Superior temporal gyrus (tissue), 1 donor: ENCODE measurements at regions not wholly inside any gene's neighbourhood (a gene's known extent, or its start where the extent isn't known, plus 50 kb on each side); places are given as distances from the start of the nearest gene placed in this dataset.
A peak's percentile ranks its signal among the peaks of the same experiment; 100 is the strongest.

ENCODE experiments used
- DNase-seq: peaks from one replicate; pipeline ENCODE4 v3.0.0-alpha.2; 2016; ENCODE audit errors: extremely low spot score

GRCh38 chr6:87851674-87852299 lies 149.8 kb upstream of the AKIRIN2 start:
- DNase-seq, result no peak

- no peak for DNase-seq
Measured at GRCh38 chr6:87848616-87849015, 146.6 kb upstream of the AKIRIN2 start.

GRCh38 chr6:87847830-87848210 lies 145.8 kb upstream of the AKIRIN2 start:
- no peak for DNase-seq

GRCh38 chr6:87847135-87847829 lies 145.2 kb upstream of the AKIRIN2 start:
- no peak for DNase-seq

GRCh38 chr6:87846434-87846833 lies 144.4 kb upstream of the AKIRIN2 start:
- DNase-seq, result no peak

- no peak for DNase-seq
Measured at GRCh38 chr6:87840324-87840723, 138.3 kb upstream of the AKIRIN2 start.

GRCh38 chr6:87837876-87838275 lies 135.8 kb upstream of the AKIRIN2 start:
- no peak for DNase-seq

- no peak for DNase-seq
Measured at GRCh38 chr6:87837444-87837843, 135.4 kb upstream of the AKIRIN2 start.

- peak; percentile 63 for DNase-seq
Measured at GRCh38 chr6:87832025-87832825, 130.2 kb upstream of the AKIRIN2 start.

- no peak for DNase-seq
Measured at GRCh38 chr6:87830907-87831306, 128.9 kb upstream of the AKIRIN2 start.

GRCh38 chr6:87829622-87830121 lies 127.6 kb upstream of the AKIRIN2 start:
- no peak for DNase-seq

- DNase-seq, result no peak
Measured at GRCh38 chr6:87828044-87828443, 126.0 kb upstream of the AKIRIN2 start.

- no peak for DNase-seq
Measured at GRCh38 chr6:87827346-87827745, 125.3 kb upstream of the AKIRIN2 start.

- no peak for DNase-seq
Measured at GRCh38 chr6:87826424-87826823, 124.4 kb upstream of the AKIRIN2 start.

GRCh38 chr6:87825821-87826221 lies 123.8 kb upstream of the AKIRIN2 start:
- no peak for DNase-seq

- no peak for DNase-seq
Measured at GRCh38 chr6:87824958-87825491, 123.0 kb upstream of the AKIRIN2 start.

GRCh38 chr6:87822011-87822410 lies 120.0 kb upstream of the AKIRIN2 start:
- no peak for DNase-seq

GRCh38 chr6:87820343-87820984 lies 118.4 kb upstream of the AKIRIN2 start:
- no peak for DNase-seq

GRCh38 chr6:87817183-87817582 lies 115.2 kb upstream of the AKIRIN2 start:
- DNase-seq, result no peak

- DNase-seq, result no peak
Measured at GRCh38 chr6:87815449-87815848, 113.4 kb upstream of the AKIRIN2 start.

- DNase-seq, result no peak
Measured at GRCh38 chr6:87808005-87808757, 106.1 kb upstream of the AKIRIN2 start.
